Adrenal gland (tissue), 9 donors: ENCODE measurements at regions not wholly inside any gene's neighbourhood (a gene's known extent, or its start where the extent isn't known, plus 50 kb on each side); places are given as distances from the start of the nearest gene placed in this dataset.

ENCODE experiments used
- DNase-seq, 7 donors: peaks; one replicate each; pipeline ENCODE4 v3.0.0-alpha.2; 2019 to 2020
- H3K27ac ChIP-seq, 5 donors: fragments of 200-600 bp; sonication (generic) in 4 of 5; 1 replicate in 3 of 5; 2 replicates in 2 of 5; pipeline versions ENCODE4 v1.5.1 to v1.8.0; 2016 to 2020; ENCODE audit warnings: mild to moderate bottlenecking in 1 of 5
- H3K27me3 ChIP-seq: fragments of 200-600 bp; 2 replicates; pipeline ENCODE4 v1.8.0; 2021
- H3K36me3 ChIP-seq, 2 donors: fragments of 200-600 bp; replicated peaks in 1 of 2; 1 replicate in 1 of 2; 2 replicates in 1 of 2; pipeline versions ENCODE4 v1.5.1 to v1.8.0; 2018 to 2022
- H3K4me1 ChIP-seq, 2 donors: fragments of 200-600 bp; replicated peaks in 1 of 2; 1 replicate in 1 of 2; 2 replicates in 1 of 2; pipeline versions ENCODE4 v1.5.1 to v1.8.0; 2018 to 2021
- H3K4me3 ChIP-seq, 4 donors: fragments of 200-600 bp; sonication (generic) in 3 of 4; one replicate each; pipeline ENCODE4 v1.5.1; 2016 to 2018
- H3K9me3 ChIP-seq, 3 donors: fragments of 200-600 bp; sonication (generic) in 1 of 3; replicated peaks in 1 of 3; 1 replicate in 2 of 3; 2 replicates in 1 of 3; pipeline versions ENCODE4 v1.5.1 to v1.8.0; 2016 to 2021
- CTCF ChIP-seq, 6 experiments: fragments of 450-650 bp in 4 of 6; fragments of 200-600 bp in 2 of 6; sonication (generic) in 1 of 6; IDR thresholded peaks; 1 replicate in 5 of 6; 2 replicates in 1 of 6; pipeline versions ENCODE4 v1.5.1 to v1.8.0; 2016 to 2021; ENCODE audit warnings: antibody characterized with exemption in 6 of 6, mild to moderate bottlenecking in 2 of 6, moderate library complexity in 1 of 6
- POLR2A ChIP-seq, 2 donors: fragments of 450-650 bp; IDR thresholded peaks; one replicate each; pipeline ENCODE4 v1.6.1; 2017; ENCODE audit warnings: antibody characterized with exemption in 2 of 2, mild to moderate bottlenecking in 2 of 2, moderate library complexity in 1 of 2
- WGBS, 4 donors: extraction: QIAGEN DNeasy Blood & Tissue Kit in 2 of 4; methylation state at CpG; one replicate each; pipeline versions ENCODE4 v1.1.5 to v1.1.7; 2013 to 2017; 5-methylcytosine and 5-hydroxymethylcytosine counted together
- intact Hi-C, 2 donors: fragments of 100-400 bp; cut with DNase I; formaldehyde crosslinking; loops; one replicate each; pipeline versions ENCODE4 v1.14.1 to v1.15.0; 2022 to 2023
- donor health status: healthy with polysubstance abuse.
- donor health status: Bipolar disorder and iron deficiency.
- donor health status: DM: yes; HTN: yes; CAD: no.
- donor health status: DM: no; HTN: no; CAD: no.
- donor health status: DM: no; HTN: no; CAD: no.

GRCh38 chr5:74418709-74419108 lies 221.8 kb downstream of the ENC1 start:
- H3K9me3 ChIP-seq: no peaks in the 10 kb centered on the region
- no peaks in the 10 kb centered on the region for H3K27me3 ChIP-seq
- 74 to 80% (median 79%) methylated on average over 2 of the region's 2 CpGs for WGBS, 4 donors
- no peak for DNase-seq
- H3K4me1 ChIP-seq: no peaks in the 10 kb centered on the region
- H3K27ac ChIP-seq: no peak overlapping the region
- intact Hi-C loops: no loop called here
- H3K4me3 ChIP-seq: no peak overlapping the region
- H3K36me3 ChIP-seq: no peaks in the 10 kb centered on the region
- TF ChIP-seq CTCF (IDR thresholded peaks at IDR 0.05): no peak
- TF ChIP-seq POLR2A (IDR thresholded peaks at IDR 0.05): no peak

GRCh38 chr5:74418261-74418660 lies 222.3 kb downstream of the ENC1 start:
- TF ChIP-seq CTCF (IDR thresholded peaks at IDR 0.05) (no peak), POLR2A (IDR thresholded peaks at IDR 0.05) (no peak)
- H3K27me3 ChIP-seq: no peaks in the 10 kb centered on the region
- intact Hi-C loops: no loop called here
- no peak overlapping the region for H3K27ac ChIP-seq
- no peaks in the 10 kb centered on the region for H3K9me3 ChIP-seq
- no peak for DNase-seq
- no peaks in the 10 kb centered on the region for H3K36me3 ChIP-seq
- 84 to 93% (median 86%) methylated on average over 1 of the region's 1 CpG for WGBS, 4 donors
- H3K4me3 ChIP-seq: no peak overlapping the region
- no peaks in the 10 kb centered on the region for H3K4me1 ChIP-seq

- whole genome bisulfite sequencing, 4 donors: 35 to 47% (median 42%) methylated on average over 7 of the region's 7 CpGs
- peak in 1 of 7 donors; percentile 15 for DNase-seq
- intact Hi-C loops: no loop called here
- TF ChIP-seq POLR2A (IDR thresholded peaks at IDR 0.05) (no peak), CTCF (IDR thresholded peaks at IDR 0.05) (no peak)
- Histone ChIP-seq H3K36me3 (no peaks in the 10 kb centered on the region), H3K9me3 (no peaks in the 10 kb centered on the region), H3K27ac (no peak overlapping the region), H3K27me3 (no peaks in the 10 kb centered on the region), H3K4me1 (no peaks in the 10 kb centered on the region), H3K4me3 (no peak overlapping the region)
Measured at GRCh38 chr5:74415695-74416102, 224.8 kb downstream of the ENC1 start.

- Histone ChIP-seq H3K27me3 (no peaks in the 10 kb centered on the region), H3K27ac (no peak overlapping the region), H3K9me3 (no peaks in the 10 kb centered on the region), H3K4me1 (no peaks in the 10 kb centered on the region), H3K36me3 (no peaks in the 10 kb centered on the region), H3K4me3 (no peak overlapping the region)
- 77 to 94% (median 83%) methylated on average over 2 of the region's 2 CpGs for WGBS, 4 donors
- no peak for TF ChIP-seq POLR2A (IDR thresholded peaks at IDR 0.05)
- no peak for TF ChIP-seq CTCF (IDR thresholded peaks at IDR 0.05)
- intact Hi-C loops: no loop called here
- DNase-seq: no peak
Measured at GRCh38 chr5:74414228-74414627, 226.3 kb downstream of the ENC1 start.
